ENCODE measurements at regions not wholly inside any gene's neighbourhood (a gene's known extent, or its start where the extent isn't known, plus 50 kb on each side); places are given as distances from the start of the nearest gene placed in this dataset.

- H3K36me3 Mint-ChIP-seq: no peaks in the 10 kb centered on the region
- H3K4me3 Mint-ChIP-seq: no peak overlapping the region
- peaks cover 4 to 14% of the 10 kb centered on the region in 2 donors for H3K27me3 Mint-ChIP-seq
- DNase-seq (no peak), ATAC-seq (replicated peaks) (no peak)
- no peak overlapping the region for H3K27ac Mint-ChIP-seq
- peaks cover 0 to 4% of the 10 kb centered on the region in 2 donors for H3K9me3 Mint-ChIP-seq
- peaks cover 3 to 10% of the 10 kb centered on the region in 2 donors for H3K4me1 Mint-ChIP-seq
Observed at GRCh38 chr2:173574324-173575112, 219.8 kb downstream of the CDCA7 start.

DNA sequence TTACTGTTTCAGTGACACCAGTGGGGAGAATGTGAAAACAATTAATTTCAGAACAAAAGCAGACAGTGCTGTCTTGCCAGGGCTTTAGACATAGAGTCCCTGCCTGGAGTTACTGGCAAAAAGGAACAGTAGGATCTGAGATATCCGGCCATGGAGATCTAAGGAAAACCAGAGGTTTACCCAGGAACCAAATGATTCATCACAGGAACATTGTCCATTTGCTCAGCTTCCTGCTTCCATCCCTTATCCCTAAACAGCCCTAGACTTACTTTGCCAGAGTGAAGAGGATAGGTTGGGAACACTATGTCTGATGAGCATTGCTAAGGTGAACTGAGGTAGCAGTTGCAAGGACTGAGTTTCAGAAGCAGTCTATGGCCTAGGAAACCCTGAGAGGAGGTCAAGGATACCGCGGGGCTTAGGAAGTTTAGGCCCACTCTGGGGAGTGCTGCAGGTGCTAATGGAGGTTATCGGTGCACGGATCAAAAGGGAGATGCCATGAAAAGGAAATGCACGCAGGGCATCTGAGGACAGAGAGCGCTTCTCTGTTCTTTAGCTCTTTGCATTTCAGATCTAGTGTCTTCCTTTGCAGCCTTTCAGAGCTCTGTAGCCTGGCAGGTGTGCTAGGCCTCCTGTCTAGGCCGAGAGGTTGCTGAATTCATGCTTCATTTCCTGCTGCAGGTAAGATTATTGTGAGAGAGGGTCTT is 223.9 kb downstream of the CDCA7 start:
- H3K4me3 Mint-ChIP-seq: no peak overlapping the region
- peaks cover 0 to 4% of the 10 kb centered on the region in 2 donors for H3K9me3 Mint-ChIP-seq
- no peak overlapping the region for H3K27ac Mint-ChIP-seq
- ATAC-seq (replicated peaks) (no peak), DNase-seq (no peak)
- no peaks in the 10 kb centered on the region for H3K27me3 Mint-ChIP-seq
- no peaks in the 10 kb centered on the region for H3K36me3 Mint-ChIP-seq
- H3K4me1 Mint-ChIP-seq: peaks cover 0 to 5% of the 10 kb centered on the region in 2 donors

DNA sequence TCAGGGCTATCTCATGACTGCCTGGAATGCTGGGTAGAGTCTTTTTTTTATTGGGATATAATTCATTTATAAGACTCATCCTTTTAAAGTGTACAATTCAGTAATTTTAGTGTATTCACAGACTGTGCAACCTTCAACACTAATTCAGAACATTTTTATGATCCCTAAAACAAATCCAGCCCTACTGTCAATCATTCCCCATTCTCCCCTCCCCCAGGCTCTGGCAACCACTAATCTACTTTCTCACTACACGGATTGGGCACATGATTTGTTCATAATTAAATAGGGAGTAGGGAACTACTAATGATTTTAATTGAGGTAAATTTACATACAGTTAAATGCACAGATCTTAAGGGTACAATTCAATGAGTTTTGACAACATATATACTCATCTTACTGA is 225.7 kb downstream of the CDCA7 start:
- Mint-ChIP-seq H3K4me1 (peaks cover 1 to 11% of the 10 kb centered on the region in 2 donors), H3K27ac (no peak overlapping the region), H3K27me3 (no peaks in the 10 kb centered on the region), H3K4me3 (no peak overlapping the region), H3K36me3 (no peaks in the 10 kb centered on the region), H3K9me3 (peaks cover 0 to 1% of the 10 kb centered on the region in 2 donors)
- DNase-seq: no peak
- ATAC-seq (replicated peaks): no peak

DNA sequence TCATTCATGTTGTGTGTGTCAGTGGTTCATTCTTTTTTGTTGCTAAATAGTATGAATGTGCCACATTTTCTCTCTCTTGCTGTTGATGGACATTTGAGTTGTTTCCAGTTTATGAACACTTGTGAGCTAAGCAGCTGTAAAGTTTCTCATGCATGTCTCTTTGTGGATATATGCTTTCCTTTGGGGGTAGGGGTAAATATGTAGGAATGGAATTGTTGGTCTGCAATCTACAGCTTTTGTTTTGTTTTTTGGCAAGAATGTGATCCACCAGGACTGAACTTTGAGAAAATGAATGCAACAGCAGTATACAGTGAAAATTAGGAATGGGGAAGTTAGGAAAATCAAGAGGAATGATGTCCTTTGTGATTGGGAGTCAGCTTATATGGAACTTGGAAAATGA is 226.3 kb downstream of the CDCA7 start:
- Mint-ChIP-seq H3K4me3 (no peak overlapping the region), H3K9me3 (peaks cover 0 to 1% of the 10 kb centered on the region in 2 donors)

DNA sequence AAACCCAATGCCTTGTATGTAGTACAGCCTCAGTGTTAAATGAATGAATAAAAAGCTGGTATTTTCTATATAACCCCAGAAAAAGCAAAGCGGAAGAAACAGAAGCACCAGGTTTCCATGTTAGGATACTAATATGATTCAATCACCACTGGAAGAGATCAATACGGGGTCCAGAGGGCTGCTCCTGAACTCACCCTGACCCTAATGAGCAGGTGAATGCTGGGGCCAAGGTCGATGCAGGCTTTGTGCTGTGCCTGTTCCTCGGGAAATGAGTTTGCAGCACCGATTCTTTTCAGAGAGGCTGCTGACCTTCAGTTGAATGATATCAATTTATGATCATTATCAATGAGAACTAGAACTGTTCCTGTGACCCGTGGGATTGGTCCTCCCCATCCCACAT is 228.5 kb downstream of the CDCA7 start:
- Mint-ChIP-seq H3K4me1 (peaks cover 1 to 11% of the 10 kb centered on the region in 2 donors), H3K4me3 (no peak overlapping the region), H3K36me3 (no peaks in the 10 kb centered on the region), H3K27ac (no peak overlapping the region), H3K27me3 (no peaks in the 10 kb centered on the region), H3K9me3 (peaks cover 0 to 1% of the 10 kb centered on the region in 2 donors)
- no peak for DNase-seq
- ATAC-seq (replicated peaks): no peak

More for the DNA sequence above, 226.3 kb downstream of the CDCA7 start:
- peaks cover 1 to 11% of the 10 kb centered on the region in 2 donors for H3K4me1 Mint-ChIP-seq
- H3K27me3 Mint-ChIP-seq: no peaks in the 10 kb centered on the region
- DNase-seq (no peak), ATAC-seq (replicated peaks) (no peak)
- H3K36me3 Mint-ChIP-seq: no peaks in the 10 kb centered on the region
- H3K27ac Mint-ChIP-seq: no peak overlapping the region

- Mint-ChIP-seq H3K9me3 (peaks cover 0 to 1% of the 10 kb centered on the region in 2 donors), H3K36me3 (no peaks in the 10 kb centered on the region), H3K27me3 (peaks cover 2% of the 10 kb centered on the region in 2 donors), H3K4me3 (no peak overlapping the region), H3K27ac (no peak overlapping the region), H3K4me1 (peaks cover 1 to 11% of the 10 kb centered on the region in 2 donors)
- no peak for DNase-seq
- no peak for ATAC-seq (replicated peaks)
Observed at GRCh38 chr2:173584000-173584399, 229.3 kb downstream of the CDCA7 start.

GRCh38 chr2:173584676-173585458 is 230.2 kb downstream of the CDCA7 start:
- H3K36me3 Mint-ChIP-seq: no peaks in the 10 kb centered on the region
- H3K4me1 Mint-ChIP-seq: peaks cover 1 to 11% of the 10 kb centered on the region in 2 donors
- DNase-seq (no peak), ATAC-seq (replicated peaks) (peak; percentile 51 to 66)
- no peak overlapping the region for H3K4me3 Mint-ChIP-seq
- peaks cover 0 to 1% of the 10 kb centered on the region in 2 donors for H3K9me3 Mint-ChIP-seq
- H3K27ac Mint-ChIP-seq: no peak overlapping the region
- H3K27me3 Mint-ChIP-seq: peaks cover 8% of the 10 kb centered on the region in 2 donors

GRCh38 chr2:173588931-173589369 is 234.3 kb downstream of the CDCA7 start:
- no peak overlapping the region for H3K4me3 Mint-ChIP-seq
- H3K36me3 Mint-ChIP-seq: peaks cover 0 to 6% of the 10 kb centered on the region in 2 donors
- ATAC-seq (replicated peaks): no peak
- H3K27me3 Mint-ChIP-seq: peaks cover 8 to 12% of the 10 kb centered on the region in 2 donors
- H3K9me3 Mint-ChIP-seq: peaks cover 14% of the 10 kb centered on the region in 2 donors
- peaks cover 1 to 6% of the 10 kb centered on the region in 2 donors for H3K4me1 Mint-ChIP-seq
- DNase-seq: no peak
- H3K27ac Mint-ChIP-seq: no peak overlapping the region

DNA sequence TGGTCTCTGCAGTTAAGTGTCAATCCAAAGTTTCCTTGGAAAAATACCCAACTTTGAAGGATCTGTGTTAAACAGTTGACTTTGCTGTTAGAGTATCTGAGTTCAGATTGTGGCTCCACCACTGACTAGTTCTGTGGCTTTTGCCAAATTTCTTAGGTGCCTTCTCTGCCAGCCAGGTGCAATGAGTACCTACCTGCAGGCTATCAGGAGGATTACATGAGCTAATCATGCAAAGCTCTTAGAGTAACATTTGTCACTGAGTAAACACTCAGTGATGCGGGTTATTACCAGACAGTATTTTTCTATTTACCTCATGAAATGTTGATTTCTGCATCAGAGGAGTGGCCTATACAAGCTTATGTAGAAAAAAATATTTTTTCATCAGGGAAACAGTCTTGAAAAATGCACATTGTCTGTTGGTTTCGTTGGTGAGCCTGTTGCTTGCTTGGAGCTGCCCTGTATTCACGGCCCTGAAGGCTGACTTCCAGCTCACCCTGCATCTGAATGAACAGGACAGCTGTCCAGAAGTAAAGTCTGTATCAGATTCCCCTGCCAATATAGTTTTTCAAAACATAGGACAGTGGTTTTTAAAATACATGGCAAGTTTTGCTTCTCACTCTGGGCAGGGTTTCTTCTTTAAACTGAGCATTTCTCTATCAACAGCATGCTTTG is 235.1 kb downstream of the CDCA7 start:
- Mint-ChIP-seq H3K36me3 (peaks cover 0 to 6% of the 10 kb centered on the region in 2 donors), H3K27ac (no peak overlapping the region), H3K27me3 (peaks cover 12% of the 10 kb centered on the region in 2 donors), H3K4me3 (no peak overlapping the region), H3K4me1 (peaks cover under 1 to 3% of the 10 kb centered on the region in 2 donors), H3K9me3 (peaks cover 15 to 16% of the 10 kb centered on the region in 2 donors)
- DNase-seq (no peak), ATAC-seq (replicated peaks) (no peak)

- Mint-ChIP-seq H3K36me3 (peaks cover 0 to 6% of the 10 kb centered on the region in 2 donors), H3K27me3 (peaks cover 12 to 16% of the 10 kb centered on the region in 2 donors), H3K27ac (no peak overlapping the region), H3K4me3 (no peak overlapping the region), H3K4me1 (no peaks in the 10 kb centered on the region), H3K9me3 (peaks cover 15 to 16% of the 10 kb centered on the region in 2 donors)
- DNase-seq: no peak
- ATAC-seq (replicated peaks): no peak
Observed at GRCh38 chr2:173590276-173590861, 235.7 kb downstream of the CDCA7 start.

DNA sequence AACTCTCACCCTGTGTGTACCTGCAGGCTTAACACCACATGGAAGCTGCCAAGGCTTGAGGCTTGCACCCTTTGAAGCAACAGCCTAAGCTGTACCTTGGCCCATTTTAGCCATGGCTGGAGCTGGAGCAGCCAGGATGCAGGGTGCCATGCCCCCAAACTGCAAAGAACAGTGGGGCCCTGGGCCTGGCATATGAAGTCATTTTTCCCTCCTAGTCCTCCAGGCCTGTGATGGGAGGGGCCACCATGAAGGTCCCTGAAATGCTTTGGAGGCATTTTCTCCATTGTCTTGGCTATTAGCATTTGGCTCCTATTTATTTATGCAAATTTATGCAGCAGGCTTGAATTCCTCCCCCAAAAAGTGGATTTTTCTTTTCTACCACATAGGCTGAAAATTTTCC is 238.4 kb downstream of the CDCA7 start:
- DNase-seq: no peak
- no peak overlapping the region for H3K27ac Mint-ChIP-seq
- H3K9me3 Mint-ChIP-seq: peaks cover 15 to 16% of the 10 kb centered on the region in 2 donors
- peaks cover 0 to 6% of the 10 kb centered on the region in 2 donors for H3K36me3 Mint-ChIP-seq
- no peaks in the 10 kb centered on the region for H3K4me1 Mint-ChIP-seq
- H3K4me3 Mint-ChIP-seq: no peak overlapping the region
- H3K27me3 Mint-ChIP-seq: peaks cover 16 to 17% of the 10 kb centered on the region in 2 donors
- no peak for ATAC-seq (replicated peaks)

GRCh38 chr2:173596244-173596643 is 241.6 kb downstream of the CDCA7 start:
- H3K36me3 Mint-ChIP-seq: peaks cover 1 to 6% of the 10 kb centered on the region in 2 donors
- ATAC-seq (replicated peaks): no peak
- H3K4me1 Mint-ChIP-seq: no peaks in the 10 kb centered on the region
- no peak overlapping the region for H3K4me3 Mint-ChIP-seq
- no peak for DNase-seq
- peaks cover 16 to 19% of the 10 kb centered on the region in 2 donors for H3K9me3 Mint-ChIP-seq
- H3K27ac Mint-ChIP-seq: no peak overlapping the region
- peaks cover 13 to 14% of the 10 kb centered on the region in 2 donors for H3K27me3 Mint-ChIP-seq

DNA sequence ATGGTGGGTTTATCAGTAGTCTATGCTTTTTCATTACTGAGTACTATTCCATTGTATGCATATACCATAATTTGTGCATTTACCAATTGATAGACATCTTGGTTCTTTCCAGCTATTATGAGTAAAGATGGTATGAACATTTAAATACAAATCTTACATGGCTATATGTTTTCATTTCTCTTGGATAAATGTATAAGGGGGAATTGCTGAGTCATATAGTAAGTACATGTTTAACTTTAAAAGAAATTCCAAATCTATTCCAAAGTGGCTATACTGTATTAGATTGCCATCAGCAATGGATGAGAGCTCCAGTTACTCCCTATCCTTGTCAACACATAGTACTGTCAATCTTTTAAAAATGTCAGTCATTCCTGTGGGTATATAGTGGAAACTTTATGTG is 243.9 kb downstream of the CDCA7 start:
- peaks cover 13% of the 10 kb centered on the region in 2 donors for H3K27me3 Mint-ChIP-seq
- no peaks in the 10 kb centered on the region for H3K4me1 Mint-ChIP-seq
- H3K27ac Mint-ChIP-seq: no peak overlapping the region
- H3K4me3 Mint-ChIP-seq: no peak overlapping the region
- DNase-seq (no peak), ATAC-seq (replicated peaks) (no peak)
- H3K9me3 Mint-ChIP-seq: peaks cover 6 to 9% of the 10 kb centered on the region in 2 donors
- peaks cover 1 to 4% of the 10 kb centered on the region in 2 donors for H3K36me3 Mint-ChIP-seq

Measured in stimulated activated naive B cell treated with anti-CD40 and anti-IgM and Interleukin-4, amounts not matched to agents 10 μg/mL and 1 μg/mL and 100 μg/mL, for 72 hours (primary cell).